HEK293 (cell line): ENCODE measurements at regions not wholly inside any gene's neighbourhood (a gene's known extent, or its start where the extent isn't known, plus 50 kb on each side); places are given as distances from the start of the nearest gene placed in this dataset.
A peak's percentile ranks its signal among the peaks of the same experiment; 100 is the strongest.

ENCODE experiments used
- CTCF ChIA-PET: fragments of 350-600 bp; formaldehyde crosslinking; extraction: SDS; loops from one replicate; lab custom pipeline; 2021; ENCODE audit warnings: antibody characterized with exemption; lab: Yijun Ruan, JAX
- POLR2A ChIA-PET: fragments of 300-600 bp; formaldehyde crosslinking; extraction: SDS; loops from one replicate; lab custom pipeline; 2020; ENCODE audit warnings: antibody characterized with exemption, inconsistent platforms; lab: Yijun Ruan, JAX
- H3K27ac ChIP-seq: fragments of 200-500 bp; sonication (Bioruptor generic); 2 replicates; pipeline ENCODE4 v1.5.1; 2014; ENCODE audit warnings: low read depth, low read length, control low read depth, inconsistent platforms; ENCODE audit errors: extremely low read depth
- H3K36me3 ChIP-seq, 2 experiments: fragments of 200-500 bp in 1 of 2; sonication (Bioruptor generic) in 1 of 2; 1 replicate in 1 of 2; 2 replicates in 1 of 2; pipeline ENCODE4 v1.5.1; 2014 to 2017; ENCODE audit warnings: inconsistent platforms in 2 of 2, low read length in 2 of 2; ENCODE audit not compliant: control insufficient read depth in 2 of 2, insufficient read depth in 1 of 2
- H3K4me1 ChIP-seq: fragments of 200-500 bp; sonication (Bioruptor generic); 2 replicates; pipeline ENCODE4 v1.5.1; 2014; ENCODE audit warnings: mild to moderate bottlenecking, low read length, inconsistent platforms; ENCODE audit not compliant: control insufficient read depth, insufficient read depth
- H3K4me3 ChIP-seq: 2 replicates; pipeline ENCODE4 v1.5.1; 2011; ENCODE audit warnings: low read depth, mild to moderate bottlenecking, control low read depth, low read length, moderate library complexity
- H3K9me3 ChIP-seq: fragments of 200-500 bp; sonication (Bioruptor generic); 2 replicates; pipeline ENCODE4 v1.5.1; 2014; ENCODE audit warnings: low read depth, low read length, inconsistent platforms; ENCODE audit not compliant: control insufficient read depth, insufficient read depth
- AEBP2 ChIP-seq: fragments of 450-650 bp; formaldehyde crosslinking; IDR thresholded peaks from 2 replicates; pipeline ENCODE4 v1.5.1; 2016; ENCODE audit warnings: missing biosample characterization, missing genetic modification characterization, borderline replicate concordance
- KLF7 ChIP-seq: fragments of 450-650 bp; formaldehyde crosslinking; IDR thresholded peaks from 2 replicates; pipeline ENCODE4 v1.5.1; 2016; ENCODE audit warnings: missing biosample characterization, missing genetic modification characterization, borderline replicate concordance
- PATZ1 ChIP-seq: fragments of 450-650 bp; formaldehyde crosslinking; IDR thresholded peaks from 2 replicates; pipeline ENCODE4 v1.5.1; 2016; ENCODE audit warnings: missing biosample characterization, missing genetic modification characterization
- REST ChIP-seq: fragments of 450-650 bp; formaldehyde crosslinking; IDR thresholded peaks from 2 replicates; pipeline ENCODE4 v1.5.1; 2016; ENCODE audit warnings: missing biosample characterization, missing genetic modification characterization
- TSHZ1 ChIP-seq: fragments of 450-650 bp; formaldehyde crosslinking; IDR thresholded peaks from 2 replicates; pipeline ENCODE4 v1.5.1; 2016; ENCODE audit warnings: missing biosample characterization, missing genetic modification characterization, borderline replicate concordance
- ZFP37 ChIP-seq: fragments of 450-650 bp; formaldehyde crosslinking; IDR thresholded peaks from 2 replicates; pipeline ENCODE4 v1.5.1; 2016; ENCODE audit warnings: missing biosample characterization, missing genetic modification characterization
- ZNF18 ChIP-seq: fragments of 450-650 bp; formaldehyde crosslinking; IDR thresholded peaks from 2 replicates; pipeline ENCODE4 v1.5.1; 2016; ENCODE audit warnings: missing biosample characterization, missing genetic modification characterization
- ZNF19 ChIP-seq: fragments of 450-650 bp; formaldehyde crosslinking; IDR thresholded peaks from 2 replicates; pipeline ENCODE4; 2016; ENCODE audit warnings: missing biosample characterization, missing genetic modification characterization, low read depth
- ZNF221 ChIP-seq: fragments of 450-650 bp; formaldehyde crosslinking; IDR thresholded peaks from 2 replicates; pipeline ENCODE4 v1.5.1; 2017; ENCODE audit warnings: missing biosample characterization, missing genetic modification characterization, borderline replicate concordance
- ZNF266 ChIP-seq: fragments of 450-650 bp; formaldehyde crosslinking; IDR thresholded peaks from 2 replicates; pipeline ENCODE4 v1.5.1; 2016; ENCODE audit warnings: missing biosample characterization, missing genetic modification characterization, low read depth
- ZNF37A ChIP-seq: fragments of 450-650 bp; IDR thresholded peaks from 2 replicates; pipeline ENCODE4 v1.5.1; 2018; ENCODE audit warnings: missing biosample characterization, missing genetic modification characterization
- ZNF426 ChIP-seq: fragments of 450-650 bp; formaldehyde crosslinking; IDR thresholded peaks from 2 replicates; pipeline ENCODE4 v1.5.1; 2017; ENCODE audit warnings: missing biosample characterization, missing genetic modification characterization, mild to moderate bottlenecking, inconsistent platforms, moderate library complexity
- ZNF549 ChIP-seq: fragments of 450-650 bp; IDR thresholded peaks from 2 replicates; pipeline ENCODE4 v1.5.1; 2018; ENCODE audit warnings: missing biosample characterization, missing genetic modification characterization, mild to moderate bottlenecking, inconsistent platforms, moderate library complexity
- ZNF747 ChIP-seq: fragments of 450-650 bp; formaldehyde crosslinking; IDR thresholded peaks from 2 replicates; pipeline ENCODE4 v1.5.1; 2016; ENCODE audit warnings: missing biosample characterization, missing genetic modification characterization
- ZNF791 ChIP-seq: fragments of 450-650 bp; formaldehyde crosslinking; IDR thresholded peaks from 2 replicates; pipeline ENCODE4 v1.5.1; 2016; ENCODE audit warnings: missing biosample characterization, missing genetic modification characterization
- ZSCAN18 ChIP-seq: fragments of 450-650 bp; formaldehyde crosslinking; IDR thresholded peaks from 2 replicates; pipeline ENCODE4 v1.5.1; 2016; ENCODE audit warnings: missing biosample characterization, missing genetic modification characterization
- ZSCAN30 ChIP-seq: fragments of 450-650 bp; IDR thresholded peaks from 2 replicates; pipeline ENCODE4 v1.5.1; 2018; ENCODE audit warnings: missing biosample characterization, mild to moderate bottlenecking, missing genetic modification characterization, moderate library complexity
- ZXDB ChIP-seq: fragments of 450-650 bp; formaldehyde crosslinking; IDR thresholded peaks from 2 replicates; pipeline ENCODE4 v1.5.1; 2016; ENCODE audit warnings: missing biosample characterization, missing genetic modification characterization

- peak; percentile 28 for TF ChIP-seq ZNF426 (tag by site-specific recombination)
- TF ChIP-seq, all 188 proteins: peak for 7
These were observed 55.1 kb upstream of the KDM7A start (continued) for GRCh38 chr7:140231771-140232491.

GRCh38 chr7:140230861-140231770 is 54.3 kb upstream of the KDM7A start:
- H3K4me1 ChIP-seq: no peaks in the 10 kb centered on the region
- CTCF ChIA-PET: no interaction called here
- peak overlapping the region; percentile 44 for H3K4me3 ChIP-seq
- no peaks in the 10 kb centered on the region for H3K36me3 ChIP-seq
- no peaks in the 10 kb centered on the region for H3K9me3 ChIP-seq
- POLR2A ChIA-PET: no interaction called here
- H3K27ac ChIP-seq: peak overlapping the region; percentile 25; the same call in 1 of the 2 replicates
- no peak for TF ChIP-seq ZSCAN18 (tag by site-specific recombination)
- no peak for TF ChIP-seq ZNF18 (tag by site-specific recombination)
- no peak for TF ChIP-seq ZNF19 (tag by site-specific recombination)
- no peak for TF ChIP-seq ZSCAN30 (tag by site-specific recombination)
- no peak for TF ChIP-seq TSHZ1 (tag by site-specific recombination)
- no peak for TF ChIP-seq AEBP2 (tag by site-specific recombination)
- 0 out of 2 replicates have a peak, but pooled peaks have one; percentile 27 for TF ChIP-seq KLF7 (tag by site-specific recombination)
- no peak for TF ChIP-seq ZNF747 (tag by site-specific recombination)
- TF ChIP-seq ZNF266 (tag by site-specific recombination): no peak
- no peak for TF ChIP-seq REST (tag by site-specific recombination)
- no peak for TF ChIP-seq ZFP37 (tag by site-specific recombination)
- TF ChIP-seq PATZ1 (tag by site-specific recombination): peak; percentile 80
- no peak for TF ChIP-seq ZNF791 (tag by site-specific recombination)
- TF ChIP-seq ZXDB (tag by site-specific recombination): peak; percentile 87
- no peak for TF ChIP-seq ZNF221
- TF ChIP-seq ZNF37A (tag by site-specific recombination): no peak
- TF ChIP-seq ZNF549 (tag by site-specific recombination): no peak
